SU-DHL-6 (cell line): ENCODE measurements at regions not wholly inside any gene's neighbourhood (a gene's known extent, or its start where the extent isn't known, plus 50 kb on each side); places are given as distances from the start of the nearest gene placed in this dataset.

ENCODE experiments used
- H2AFZ ChIP-seq: fragments of 200-600 bp; sonication (generic); 2 replicates; pipeline ENCODE4 v1.6.1; 2014; ENCODE audit warnings: low read depth, mild to moderate bottlenecking, moderate library complexity, mixed read lengths, antibody characterized with exemption, low read length; ENCODE audit not compliant: severe bottlenecking
- H3F3A ChIP-seq: fragments of 200-600 bp; shearing (Covaris generic); 2 replicates; pipeline ENCODE4 v1.6.0; 2016; ENCODE audit warnings: antibody characterized with exemption, mild to moderate bottlenecking; ENCODE audit not compliant: insufficient read depth
- H3K27ac ChIP-seq: fragments of 200-600 bp; sonication (generic); 2 replicates; pipeline ENCODE4 v1.5.1; 2016; ENCODE audit warnings: low read depth, mild to moderate bottlenecking, low read length, moderate library complexity, mixed read lengths
- H3K27me3 ChIP-seq: fragments of 200-600 bp; sonication (generic), shearing (Covaris generic); 2 replicates; pipeline ENCODE4 v1.6.0; 2014; ENCODE audit warnings: mild to moderate bottlenecking, low read length
- H3K36me3 ChIP-seq: fragments of 200-600 bp; sonication (generic); 2 replicates; pipeline ENCODE4 v1.6.1; 2014; ENCODE audit warnings: mild to moderate bottlenecking, low read length, mixed read lengths
- H3K4me2 ChIP-seq: fragments of 300-600, 200-600 bp; shearing (Covaris generic), sonication (generic); 2 replicates; pipeline ENCODE4 v1.6.0; 2014; ENCODE audit warnings: low read length, low read depth, mild to moderate bottlenecking; ENCODE audit not compliant: poor library complexity, severe bottlenecking
- H3K4me3 ChIP-seq: fragments of 200-600 bp; sonication (generic); 2 replicates; pipeline ENCODE4 v1.5.1; 2014; ENCODE audit warnings: antibody characterized with exemption, low read length, mild to moderate bottlenecking, mixed read lengths; ENCODE audit not compliant: insufficient read depth, poor library complexity, severe bottlenecking
- H3K79me2 ChIP-seq: fragments of 200-600 bp; sonication (generic); 2 replicates; pipeline ENCODE4 v1.6.1; 2014; ENCODE audit warnings: mild to moderate bottlenecking, low read length, moderate library complexity; ENCODE audit not compliant: insufficient read depth
- H3K9ac ChIP-seq: fragments of 200-600 bp; sonication (generic); 2 replicates; pipeline ENCODE4 v1.7.0; 2014; ENCODE audit warnings: mild to moderate bottlenecking, low read length
- H3K9me2 ChIP-seq: fragments of 200-600 bp; sonication (generic); replicated peaks from 2 replicates; pipeline ENCODE4 v1.6.1; 2014; ENCODE audit warnings: low read length; ENCODE audit not compliant: insufficient read depth
- H3K9me3 ChIP-seq: fragments of 200-600 bp; sonication (generic); 2 replicates; pipeline ENCODE4 v1.6.1; 2014; ENCODE audit warnings: low read length, mixed read lengths; ENCODE audit not compliant: insufficient read depth
- H4K20me1 ChIP-seq: fragments of 200-600 bp; sonication (generic); 2 replicates; pipeline ENCODE4 v1.6.1; 2014; ENCODE audit warnings: low read depth, mild to moderate bottlenecking, antibody characterized with exemption, low read length, moderate library complexity, mixed read lengths
- CTCF ChIP-seq: fragments of 200-600 bp; sonication (generic); IDR thresholded peaks from one replicate; pipeline ENCODE4 v1.5.1; 2017; ENCODE audit warnings: antibody characterized with exemption, mild to moderate bottlenecking, low read length, moderate library complexity; ENCODE audit not compliant: insufficient read depth, poor library complexity, severe bottlenecking
- EZH2phosphoT487 ChIP-seq: fragments of 200-600 bp; sonication (generic), shearing (Covaris generic); conservative IDR thresholded peaks from 2 replicates; pipeline ENCODE4 v1.6.1; 2018; ENCODE audit warnings: mild to moderate bottlenecking, antibody characterized with exemption, low read length, moderate library complexity, mixed read lengths

- Histone ChIP-seq H3F3A (no peaks in the 10 kb centered on the region), H3K27ac (no peak overlapping the region), H4K20me1 (no peaks in the 10 kb centered on the region), H3K9ac (no peak overlapping the region), H3K27me3 (no peaks in the 10 kb centered on the region), H3K79me2 (no peaks in the 10 kb centered on the region), H2AFZ (no peak overlapping the region), H3K4me2 (no peak overlapping the region), H3K4me3 (no peak overlapping the region), H3K9me2 (no peaks in the 10 kb centered on the region), H3K9me3 (no peaks in the 10 kb centered on the region), H3K36me3 (no peaks in the 10 kb centered on the region)
- TF ChIP-seq CTCF, result no peak
- no peak for TF ChIP-seq EZH2phosphoT487
Measured at GRCh38 chrX:41001327-41001726, 83.9 kb upstream of the USP9X start.

GRCh38 chrX:41002026-41002425 lies 83.2 kb upstream of the USP9X start:
- Histone ChIP-seq H3K9me3 (no peaks in the 10 kb centered on the region), H3K9me2 (no peaks in the 10 kb centered on the region), H3K4me3 (no peak overlapping the region), H3F3A (no peaks in the 10 kb centered on the region), H2AFZ (no peak overlapping the region), H3K4me2 (no peak overlapping the region), H3K79me2 (no peaks in the 10 kb centered on the region), H3K36me3 (no peaks in the 10 kb centered on the region), H3K9ac (no peak overlapping the region), H4K20me1 (no peaks in the 10 kb centered on the region), H3K27ac (no peak overlapping the region), H3K27me3 (no peaks in the 10 kb centered on the region)
- TF ChIP-seq CTCF (no peak), EZH2phosphoT487 (no peak)

- H3K79me2 ChIP-seq, result no peaks in the 10 kb centered on the region
- TF ChIP-seq EZH2phosphoT487 (no peak), CTCF (no peak)
Measured at GRCh38 chrX:41003506-41004270, 81.6 kb upstream of the USP9X start.

More at GRCh38 chrX:41003506-41004270, 81.6 kb upstream of the USP9X start:
- no peaks in the 10 kb centered on the region for H3K27me3 ChIP-seq
- H3K9me2 ChIP-seq, result no peaks in the 10 kb centered on the region
- no peak overlapping the region for H3K4me2 ChIP-seq
- H3K9me3 ChIP-seq, result no peaks in the 10 kb centered on the region
- no peak overlapping the region for H2AFZ ChIP-seq
- H3K9ac ChIP-seq, result no peak overlapping the region
- H4K20me1 ChIP-seq, result no peaks in the 10 kb centered on the region
- no peak overlapping the region for H3K4me3 ChIP-seq
- H3F3A ChIP-seq, result no peaks in the 10 kb centered on the region
- no peak overlapping the region for H3K27ac ChIP-seq
- no peaks in the 10 kb centered on the region for H3K36me3 ChIP-seq
